Stimulated activated CD8-positive, alpha-beta memory T cell treated with anti-CD3 and anti-CD28 coated beads, Interleukin-15, amount 100 ng/mL, for 4 hours (primary cell): ENCODE measurements at regions not wholly inside any gene's neighbourhood (a gene's known extent, or its start where the extent isn't known, plus 50 kb on each side); places are given as distances from the start of the nearest gene placed in this dataset.
"Not testable (repeated sequence)": the region's sequence is repeated elsewhere in the genome, so short reads cannot be mapped to it uniquely, and the experiment has no call there.

ENCODE experiments used
- DNase-seq, 2 donors: peaks; one replicate each; pipeline ENCODE4 v3.0.0-alpha.2; 2020; ENCODE audit warnings: low read depth in 2 of 2

DNA sequence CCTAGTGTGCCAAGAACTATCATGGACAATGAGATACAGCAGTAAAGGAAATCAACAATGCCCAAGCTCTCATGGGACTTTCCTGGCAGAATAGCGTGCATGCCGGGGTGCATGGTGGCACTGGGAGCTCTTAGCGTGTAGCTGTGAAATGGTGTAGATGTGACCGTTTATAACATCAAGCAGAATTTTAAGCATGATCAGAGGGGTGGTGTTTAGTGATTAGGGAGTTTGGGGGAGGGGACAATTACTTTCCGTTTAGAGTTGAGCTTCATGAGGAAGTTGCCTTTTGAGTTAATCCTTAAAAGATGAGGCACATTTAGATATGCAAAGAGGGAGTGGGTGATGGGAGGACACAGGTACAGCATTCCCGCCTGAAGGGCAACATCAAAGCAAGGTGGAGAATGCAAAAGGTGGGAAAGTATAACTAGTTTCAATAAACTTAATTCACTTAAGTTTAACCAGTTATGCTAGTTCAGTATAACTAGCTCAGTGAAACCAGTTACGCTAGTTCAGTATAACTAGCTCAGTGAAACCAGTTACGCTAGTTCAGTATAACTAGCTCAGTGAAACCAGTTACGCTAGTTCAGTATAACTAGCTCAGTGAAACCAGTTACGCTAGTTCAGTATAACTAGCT lies 661.6 kb downstream of the QKI start:
- DNase-seq = no peak

DNA sequence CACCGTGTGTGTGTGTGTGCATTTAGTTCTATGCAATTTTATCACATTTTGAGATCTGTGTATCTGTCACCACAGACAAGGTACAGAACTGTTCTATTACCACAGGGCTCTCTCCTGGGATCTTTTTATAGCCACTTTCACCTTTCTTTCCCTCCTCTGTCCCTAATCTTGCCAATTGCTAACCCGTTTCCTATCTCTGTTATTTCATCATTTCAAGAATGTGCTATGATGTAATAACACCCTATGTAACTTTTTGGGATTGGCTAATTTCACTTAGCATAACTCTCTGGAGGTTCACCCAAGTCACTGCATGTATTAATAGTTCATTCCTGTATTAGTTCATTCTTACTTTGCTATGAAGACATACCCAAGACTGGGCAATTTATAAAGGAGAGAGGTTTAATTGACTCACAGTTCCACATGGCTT lies 657.7 kb downstream of the QKI start:
- no peak for DNase-seq

DNA sequence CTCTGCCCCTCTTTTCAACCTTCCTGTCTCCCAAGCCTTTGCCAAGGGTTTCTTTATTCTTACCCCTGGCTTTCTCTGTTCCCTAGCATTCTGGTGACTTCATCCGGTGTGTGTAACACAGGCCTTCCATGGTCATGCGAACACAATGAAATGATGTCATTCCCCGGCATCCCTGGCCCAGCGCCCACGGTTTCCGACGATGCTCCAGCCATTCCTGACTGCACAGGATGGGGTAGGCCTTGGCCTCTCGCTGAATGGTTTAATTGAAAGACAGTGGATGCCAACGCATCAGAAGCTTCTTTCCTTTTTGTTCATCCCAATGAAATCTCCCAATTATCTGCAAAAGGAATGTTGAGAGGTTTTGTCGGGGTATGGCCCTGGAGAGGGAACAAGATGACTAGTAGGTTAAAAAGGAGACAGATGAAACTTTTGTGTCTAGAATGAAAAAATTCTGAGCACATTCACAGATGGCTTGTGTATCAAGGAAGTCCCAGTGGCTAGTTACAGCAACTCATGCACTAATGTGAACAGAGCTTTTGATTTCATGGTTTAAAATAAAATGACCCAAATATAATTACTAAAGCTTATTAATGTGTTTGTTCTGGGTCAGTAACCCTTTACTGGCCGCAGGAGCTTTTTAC lies 655.0 kb downstream of the QKI start:
- DNase-seq = no peak

DNA sequence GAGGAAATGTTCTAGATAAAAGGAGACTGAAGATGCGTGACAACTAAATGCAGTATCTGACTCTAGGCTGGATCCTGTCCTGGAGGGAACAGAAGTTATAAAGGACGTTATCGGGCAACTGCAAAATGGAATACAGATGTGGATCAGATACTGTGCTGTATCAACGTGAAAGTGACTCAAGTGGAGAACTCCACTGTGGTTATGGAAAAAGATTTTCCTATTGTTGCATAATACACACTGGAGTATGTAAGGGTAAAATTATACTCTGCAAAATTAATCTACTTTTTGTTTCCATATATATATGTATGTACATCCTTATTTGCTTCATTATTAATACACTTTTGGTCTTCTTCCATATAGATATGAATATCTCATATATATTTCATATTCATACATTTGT lies 654.0 kb downstream of the QKI start:
- no peak for DNase-seq

DNA sequence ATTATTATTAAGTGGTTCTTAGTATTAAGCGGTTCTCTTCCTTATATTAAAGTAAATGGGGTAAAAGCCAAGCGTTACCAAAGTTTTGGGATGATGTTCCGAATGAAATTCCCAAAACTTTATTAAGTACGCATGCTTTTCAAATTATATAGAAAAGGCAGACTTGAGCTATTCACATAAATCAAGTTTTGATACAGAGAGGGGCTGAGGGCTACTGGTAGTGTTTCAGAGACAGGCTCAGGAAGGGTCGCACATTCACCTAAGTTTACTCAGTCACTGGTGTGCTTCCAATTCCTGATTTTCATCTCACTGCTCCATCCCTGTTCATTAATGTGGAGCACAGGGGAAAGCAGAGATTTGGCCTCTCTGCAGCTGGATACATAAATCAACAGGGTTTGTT lies 652.2 kb downstream of the QKI start:
- no peak for DNase-seq

DNA sequence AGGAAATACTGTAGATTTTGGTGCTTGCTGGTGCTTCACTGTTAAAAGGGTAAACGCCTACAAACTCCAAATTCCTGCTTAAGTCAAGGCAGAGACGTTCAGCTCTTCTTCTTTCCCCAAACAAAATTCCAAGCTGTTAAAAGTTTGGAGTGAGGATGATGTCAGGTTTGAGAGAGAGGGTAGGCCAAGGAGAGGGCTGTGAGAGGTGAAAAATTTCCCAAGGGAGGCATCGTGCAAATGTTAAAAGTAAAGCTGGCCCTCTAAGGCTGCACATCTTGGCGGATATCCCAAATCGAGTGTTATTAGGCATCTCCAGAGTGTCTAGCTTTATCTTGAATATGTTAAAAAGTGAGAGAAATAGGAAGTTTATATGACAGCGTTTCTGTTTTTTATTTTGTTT lies 651.8 kb downstream of the QKI start:
- DNase-seq = no peak

DNA sequence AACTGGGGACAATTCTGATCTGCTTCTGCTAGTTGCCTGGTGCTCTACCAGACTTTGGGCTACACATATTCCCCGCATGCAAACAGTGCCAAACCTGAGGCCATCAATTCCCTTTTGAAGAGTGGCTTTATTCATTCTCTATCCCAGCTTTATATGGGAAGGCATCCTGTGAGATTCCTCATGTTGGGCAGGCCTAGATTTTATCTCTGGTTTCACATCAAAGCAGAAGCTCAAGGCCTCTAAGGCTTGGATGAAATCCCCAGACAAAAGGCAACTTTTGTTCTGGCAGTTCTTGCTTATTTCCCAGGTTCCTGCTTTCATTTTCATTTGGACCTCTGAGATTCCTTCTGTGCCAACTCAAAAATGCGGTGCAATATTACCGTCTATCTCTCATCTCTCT lies 648.8 kb downstream of the QKI start:
- DNase-seq = no peak

DNA sequence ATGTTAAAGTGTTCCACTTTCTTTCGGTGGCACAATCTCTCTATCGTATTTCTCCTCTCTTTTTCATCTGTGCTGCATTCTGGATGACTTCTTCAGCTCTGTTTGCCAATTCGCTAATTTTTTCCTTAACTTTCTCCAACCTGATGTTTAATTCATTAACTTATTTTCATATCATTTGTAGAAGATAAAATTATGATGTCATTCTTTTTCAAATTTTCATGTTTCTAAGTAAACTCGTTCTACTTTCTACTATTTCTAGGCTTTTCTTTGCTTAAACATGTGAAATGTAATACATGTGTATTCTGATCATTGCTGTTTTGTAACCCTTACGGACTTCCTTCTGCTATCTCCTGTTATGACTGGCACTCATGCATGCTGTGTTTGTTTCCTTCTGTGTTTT lies 648.4 kb downstream of the QKI start:
- no peak for DNase-seq

DNA sequence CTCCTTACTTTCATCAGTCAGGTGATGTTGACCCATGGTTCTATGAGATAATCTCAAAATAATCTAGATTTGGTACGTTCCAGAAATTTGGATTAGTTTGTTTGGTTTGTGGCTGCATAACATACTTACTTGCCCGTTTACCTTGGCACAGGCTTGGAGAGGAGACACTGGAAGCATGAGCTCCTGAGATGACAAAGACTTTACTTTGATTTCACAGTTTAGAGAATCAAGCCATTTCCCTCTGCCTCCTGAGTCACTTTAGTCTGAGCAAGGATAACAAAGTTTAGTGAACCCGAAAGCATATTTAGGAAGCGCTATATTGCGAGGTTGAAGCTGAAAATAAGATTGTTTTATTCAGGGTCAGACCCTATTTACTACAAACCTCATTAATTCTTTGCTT lies 643.4 kb downstream of the QKI start:
- no peak for DNase-seq

DNA sequence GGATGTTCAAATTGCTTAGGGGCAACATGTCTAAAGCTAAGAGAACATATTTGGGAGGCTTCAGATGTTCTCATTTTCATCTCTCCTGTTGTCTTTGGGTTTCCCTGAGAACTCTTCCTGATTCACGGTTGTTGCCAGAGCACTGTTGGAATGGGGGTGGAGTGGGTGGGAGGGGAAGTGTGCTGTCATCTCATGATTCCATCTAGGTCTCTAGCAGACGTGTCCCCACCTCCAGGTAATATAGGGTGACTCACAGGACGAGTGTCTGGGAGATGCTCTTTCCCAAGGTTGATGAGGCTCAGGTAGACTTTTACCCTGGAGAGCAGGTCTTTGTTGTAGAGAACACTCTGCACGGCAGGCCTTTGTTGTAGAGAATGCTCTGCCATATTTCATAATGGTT lies 636.9 kb downstream of the QKI start:
- DNase-seq = no peak

DNA sequence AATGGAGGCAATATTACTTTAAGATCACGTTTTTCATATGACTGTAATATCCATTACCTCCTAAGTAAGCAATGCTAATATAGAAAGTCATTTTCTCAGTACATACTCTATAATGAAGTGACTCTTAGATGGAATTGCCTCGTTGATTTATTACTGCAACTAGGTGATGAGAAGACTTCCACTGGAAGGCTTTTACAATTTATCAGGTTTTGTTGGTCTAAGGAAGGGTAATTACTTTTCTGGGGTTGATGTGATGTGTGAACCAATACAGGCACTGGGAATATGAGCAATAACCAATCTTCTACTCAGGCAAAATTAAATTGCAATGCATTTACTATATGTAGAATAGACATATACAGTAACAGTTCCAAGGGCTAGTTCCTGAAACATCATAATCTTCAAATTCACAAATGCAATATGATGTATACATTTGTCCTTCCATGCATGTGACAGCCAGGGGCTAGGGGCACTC lies 635.0 kb downstream of the QKI start:
- no peak for DNase-seq

DNA sequence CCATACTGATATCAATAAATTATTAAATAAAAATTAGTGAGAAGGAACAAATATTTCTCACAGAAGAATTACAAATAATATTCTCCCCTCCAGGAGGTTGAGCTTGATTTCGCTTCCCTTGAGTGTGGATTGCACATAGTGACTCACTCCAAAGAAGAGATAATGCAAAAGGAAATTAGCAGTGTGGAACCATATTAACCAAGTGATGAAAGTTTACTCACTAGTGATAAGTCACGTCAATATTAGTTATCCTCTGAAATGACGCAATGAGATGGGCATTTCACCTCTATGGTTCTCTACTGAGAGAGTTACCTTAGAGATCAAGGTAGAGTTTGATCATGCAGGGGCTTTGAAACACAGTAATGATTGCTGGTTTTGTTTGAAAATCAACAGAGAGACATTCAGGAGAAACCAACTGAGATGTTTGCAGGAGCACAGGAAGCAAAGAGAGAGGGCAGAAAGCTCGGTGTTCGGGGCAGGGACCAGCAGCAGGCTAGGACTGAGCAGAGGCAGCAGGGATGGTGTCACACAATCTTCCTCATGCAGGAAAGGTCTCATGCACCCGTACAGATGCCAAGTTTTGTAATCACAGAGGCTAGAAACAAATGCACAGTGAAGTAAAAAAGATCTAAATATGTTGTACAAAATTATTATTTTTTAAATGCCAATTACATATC lies 634.5 kb downstream of the QKI start:
- no peak for DNase-seq

DNA sequence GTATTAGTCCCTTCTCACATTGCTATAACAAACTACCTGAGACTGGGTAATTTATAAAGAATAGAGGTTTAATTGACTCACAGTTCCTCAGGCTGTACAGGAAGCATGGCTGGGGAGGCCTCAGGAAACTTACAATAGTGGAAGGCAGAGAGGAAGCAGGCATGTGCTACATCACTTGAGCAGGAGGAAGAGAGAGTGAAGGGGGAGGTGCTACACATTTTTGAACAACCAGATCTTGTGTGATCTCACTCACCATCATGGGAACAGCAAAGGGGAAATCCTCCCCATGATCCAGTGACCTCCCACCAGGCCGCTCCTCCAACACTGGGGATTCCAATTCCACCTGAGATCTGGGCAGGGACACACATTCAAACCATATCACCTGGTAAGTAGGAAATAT lies 630.6 kb downstream of the QKI start:
- no peak for DNase-seq

DNA sequence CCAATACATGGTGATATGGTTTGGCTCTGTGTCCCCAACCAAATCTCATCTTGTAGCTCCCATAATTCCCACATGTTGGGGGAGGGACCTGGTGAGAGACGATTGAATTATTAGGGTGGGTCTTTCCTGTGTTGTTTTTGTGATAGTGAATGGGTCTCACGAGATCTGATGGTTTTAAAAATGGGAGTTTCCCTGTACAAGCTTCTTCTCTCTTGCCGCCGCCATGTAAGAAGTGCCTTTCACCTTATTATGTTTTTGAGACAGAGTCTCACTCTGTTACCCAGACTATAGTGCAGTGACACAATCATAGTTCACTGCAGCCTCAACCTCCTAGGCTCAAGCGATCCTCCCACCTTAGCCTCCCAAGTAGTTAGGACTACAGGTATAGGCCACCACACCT lies 629.1 kb downstream of the QKI start:
- not testable (repeated sequence) for DNase-seq

DNA sequence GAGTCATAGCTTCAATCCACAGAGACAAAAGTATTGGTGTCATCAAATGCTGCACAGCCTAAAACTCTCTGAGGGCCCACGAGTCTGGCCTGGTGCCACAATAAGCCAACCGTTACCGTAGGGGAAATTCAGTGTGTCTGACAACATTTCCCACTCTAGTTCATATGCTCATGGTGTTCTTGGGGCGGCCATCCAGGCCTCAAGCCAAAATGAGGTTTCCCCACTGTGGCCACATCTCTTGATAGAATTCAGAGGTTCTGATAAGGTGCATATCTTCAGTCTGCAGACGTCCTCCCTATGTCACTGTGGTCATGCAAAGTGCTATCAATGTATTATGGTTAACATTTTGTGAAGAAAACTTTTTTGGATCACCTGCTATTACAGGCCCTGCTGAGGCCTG lies 627.7 kb downstream of the QKI start:
- no peak for DNase-seq

DNA sequence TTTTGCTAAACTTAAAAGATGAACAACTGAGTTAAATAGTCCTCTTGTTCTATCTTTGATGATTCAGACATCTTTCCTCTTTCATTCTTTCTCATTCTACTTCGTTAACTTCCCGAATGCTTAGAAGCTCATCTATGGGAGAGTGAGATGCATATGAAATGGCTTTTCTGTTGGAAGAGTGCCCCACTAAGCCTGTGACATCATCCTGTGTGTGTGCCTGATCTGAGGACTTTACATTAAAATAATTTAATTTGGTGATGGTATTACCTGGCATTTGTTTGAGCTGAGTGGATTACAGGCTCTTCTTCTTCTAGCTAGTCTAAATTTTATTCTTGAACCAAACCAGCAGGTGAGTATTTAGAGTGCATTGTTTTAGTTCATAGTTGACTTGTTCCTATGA lies 626.5 kb downstream of the QKI start:
- no peak for DNase-seq

DNA sequence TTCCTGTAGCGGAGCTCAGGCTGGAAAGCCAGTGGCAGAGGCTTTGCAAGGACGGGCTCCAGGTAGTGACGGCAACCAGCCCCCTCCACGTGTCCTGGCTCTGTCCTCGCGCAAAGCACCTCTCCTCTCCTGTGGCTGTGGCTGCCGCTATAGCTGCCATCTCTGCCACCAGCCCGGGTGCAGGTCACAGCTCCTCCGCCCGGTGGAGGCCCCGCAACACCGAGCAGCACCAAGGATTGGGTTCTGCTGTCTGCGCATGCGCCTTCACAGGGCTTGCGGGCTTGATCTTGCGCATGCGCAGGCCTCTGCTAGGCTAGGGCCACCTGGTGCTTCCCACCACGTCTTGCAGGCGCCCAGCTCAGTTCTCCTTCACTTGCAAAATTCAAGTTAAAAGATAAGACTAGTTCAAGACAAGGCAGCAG lies 625.4 kb downstream of the QKI start:
- peak in 1 of 2 donors; percentile 10 for DNase-seq

DNA sequence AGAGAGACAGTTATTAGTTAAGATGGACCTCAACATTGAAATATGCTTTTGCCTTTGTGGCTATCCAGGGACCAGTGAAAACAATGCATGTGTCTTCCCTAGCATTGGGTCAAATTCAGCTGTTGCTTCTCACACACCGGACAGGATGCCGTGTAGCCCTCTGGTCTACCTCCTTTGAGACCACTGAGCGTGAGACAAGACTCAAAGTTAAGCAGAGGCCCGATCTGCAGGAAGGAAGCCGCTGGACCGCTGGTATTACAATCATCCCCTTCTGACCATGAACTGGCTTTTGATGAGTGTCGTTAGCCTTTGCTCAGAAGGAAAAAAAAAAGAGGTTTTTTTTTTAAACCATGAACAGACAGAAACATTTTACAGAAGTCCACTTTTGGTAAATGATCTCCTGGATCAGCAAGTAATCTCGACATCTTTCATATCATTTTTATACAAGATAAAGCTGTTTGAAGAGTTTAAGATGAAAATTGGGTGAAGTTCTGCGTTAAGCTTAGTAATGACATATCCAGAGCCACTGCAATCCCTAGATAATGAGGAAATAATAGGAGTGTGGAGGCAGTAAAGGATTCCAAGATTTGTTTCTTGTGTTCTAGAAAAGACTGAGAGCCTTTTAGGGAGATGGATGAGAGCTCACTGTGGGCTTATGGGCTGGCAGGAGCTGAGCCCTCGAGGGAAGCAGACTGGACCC lies 622.8 kb downstream of the QKI start:
- no peak for DNase-seq

DNA sequence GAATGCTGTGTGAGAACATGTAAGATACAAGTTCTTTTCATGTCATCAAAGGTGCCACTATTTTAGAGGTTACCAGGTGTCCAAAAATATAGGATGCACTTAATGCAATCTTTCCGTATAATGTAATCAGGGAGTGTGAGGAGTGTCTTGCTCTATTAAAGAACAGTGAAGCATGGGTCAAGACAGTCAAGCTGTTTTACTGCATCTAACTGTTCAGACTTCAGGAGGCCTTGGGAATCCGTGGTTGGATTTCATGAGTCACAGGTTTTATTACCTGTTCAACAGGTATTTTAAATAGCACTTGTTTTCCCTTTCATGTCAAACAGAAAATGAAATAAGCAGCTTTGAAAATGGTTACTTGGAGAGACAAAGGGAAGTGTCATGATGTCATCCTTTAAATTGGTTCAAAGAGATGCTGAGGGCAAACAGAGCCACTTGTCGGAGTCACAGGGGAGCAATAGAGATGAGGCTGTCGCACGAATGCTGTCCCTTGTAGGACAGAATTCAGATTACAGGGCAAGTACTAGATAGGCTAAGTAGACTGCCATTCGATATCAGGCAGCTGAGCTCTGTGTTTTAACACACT lies 621.5 kb downstream of the QKI start:
- DNase-seq = no peak

DNA sequence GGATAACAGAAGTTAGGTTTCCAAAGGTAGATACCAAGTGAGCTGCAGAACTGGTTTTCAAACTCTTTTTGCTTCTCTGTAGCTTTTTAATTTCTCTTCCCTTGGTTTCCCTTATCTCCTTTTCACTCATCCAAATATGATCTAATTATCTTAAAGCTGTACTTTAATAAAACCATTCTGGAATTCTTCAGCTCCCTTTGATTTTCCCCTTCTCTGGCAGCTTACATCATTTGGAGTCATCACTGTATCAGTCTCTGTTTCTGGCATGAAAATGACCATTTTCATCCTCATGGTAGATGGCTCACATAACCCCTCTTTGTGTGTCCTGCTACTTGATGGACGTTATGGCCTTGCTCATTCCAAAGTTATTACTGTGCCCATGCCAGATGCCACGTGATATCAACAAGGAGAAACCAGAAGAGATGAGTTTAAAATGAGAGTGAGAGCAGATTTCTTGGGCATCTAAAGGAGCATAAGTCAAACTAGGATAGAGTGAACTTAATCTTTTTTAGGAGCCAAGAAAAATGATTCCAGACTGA lies 620.2 kb downstream of the QKI start:
- DNase-seq = no peak

DNA sequence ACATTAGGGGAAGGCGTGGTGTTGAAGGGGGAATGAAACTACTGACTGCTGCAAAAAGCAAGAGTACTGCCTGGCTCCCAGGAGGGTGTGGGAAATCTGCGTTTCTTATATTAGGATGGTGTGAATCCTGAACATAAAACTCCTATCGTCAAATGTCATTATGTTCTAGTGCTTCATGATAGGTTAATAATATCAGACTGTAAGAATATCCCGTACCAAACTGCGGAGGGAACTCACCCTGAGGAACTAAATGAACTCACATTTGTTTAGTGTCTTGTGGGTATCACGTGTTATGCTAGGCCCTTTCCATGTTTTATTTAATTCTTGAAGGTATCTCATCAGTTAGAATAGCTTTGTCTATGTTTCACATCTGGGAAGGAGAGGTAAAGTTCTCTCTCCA lies 610.7 kb downstream of the QKI start:
- no peak for DNase-seq

DNA sequence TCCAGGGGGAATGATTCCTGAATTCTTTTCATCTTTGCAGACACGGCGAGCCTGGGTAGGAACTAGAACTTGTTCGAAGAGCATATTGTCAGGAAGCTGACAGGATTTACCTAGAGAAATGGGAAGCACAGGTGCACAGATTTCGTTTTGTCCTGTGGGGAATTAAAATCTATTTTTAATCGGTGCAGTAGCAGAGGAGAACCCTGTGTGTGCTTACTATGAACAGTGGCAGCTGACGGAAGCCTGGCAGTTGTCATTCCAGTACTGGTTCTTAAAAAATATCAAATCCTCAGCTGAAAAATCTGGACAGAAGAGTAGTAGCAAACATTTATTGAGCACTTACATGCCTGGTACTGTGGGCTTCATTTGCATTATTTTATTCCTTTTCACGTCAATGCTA lies 609.0 kb downstream of the QKI start:
- no peak for DNase-seq
